Neural progenitor cell (in vitro differentiated cells): ENCODE measurements at regions not wholly inside any gene's neighbourhood (a gene's known extent, or its start where the extent isn't known, plus 50 kb on each side); places are given as distances from the start of the nearest gene placed in this dataset.

ENCODE experiments used
- DNase-seq: peaks from one replicate; pipeline ENCODE4 v3.0.0-alpha.2; 2016; ENCODE audit warnings: low spot score
- H2AFZ ChIP-seq: fragments of 200-600 bp; sonication (generic); replicated peaks from 2 replicates; pipeline ENCODE4 v1.6.1; 2016; ENCODE audit warnings: antibody characterized with exemption
- H3F3A ChIP-seq: fragments of 200-600 bp; sonication (generic); 2 replicates; pipeline ENCODE4 v1.6.1; 2016; ENCODE audit warnings: antibody characterized with exemption, low read depth
- H3K27ac ChIP-seq: fragments of 200-600 bp; sonication (generic); 2 replicates; pipeline ENCODE4 v1.5.1; 2016; ENCODE audit warnings: mild to moderate bottlenecking
- H3K27me3 ChIP-seq: fragments of 200-600 bp; sonication (generic); 2 replicates; pipeline ENCODE4 v1.6.1; 2016; ENCODE audit warnings: mild to moderate bottlenecking, moderate library complexity
- H3K36me3 ChIP-seq: fragments of 200-600 bp; sonication (generic); 2 replicates; pipeline ENCODE4 v1.5.1; 2016
- H3K4me1 ChIP-seq: fragments of 200-600 bp; sonication (generic); 2 replicates; pipeline ENCODE4 v1.6.1; 2016; ENCODE audit warnings: mixed run types
- H3K4me2 ChIP-seq: fragments of 200-600 bp; sonication (generic); 2 replicates; pipeline ENCODE4 v1.6.1; 2016
- H3K4me3 ChIP-seq: fragments of 200-600 bp; sonication (generic); 2 replicates; pipeline ENCODE4 v1.5.1; 2016
- H3K79me2 ChIP-seq: fragments of 200-600 bp; sonication (generic); 2 replicates; pipeline ENCODE4 v1.6.1; 2016; ENCODE audit warnings: low read depth
- H3K9ac ChIP-seq: fragments of 200-600 bp; sonication (generic); 2 replicates; pipeline ENCODE4 v1.6.1; 2016
- H3K9me3 ChIP-seq: fragments of 200-600 bp; sonication (generic); 2 replicates; pipeline ENCODE4 v1.5.1; 2016; ENCODE audit warnings: low read depth
- H4K20me1 ChIP-seq: fragments of 200-600 bp; sonication (generic); 2 replicates; pipeline ENCODE4 v1.6.1; 2016; ENCODE audit warnings: low read depth
- H3K27ac Mint-ChIP-seq: 3 replicates; pipeline ENCODE4 v1.8.0; 2021; ENCODE audit warnings: mixed read lengths
- H3K27me3 Mint-ChIP-seq: 2 replicates; pipeline ENCODE4 v1.8.0; 2022; ENCODE audit warnings: low read depth, mild to moderate bottlenecking, inconsistent platforms, moderate library complexity, mixed read lengths; ENCODE audit not compliant: insufficient read depth
- H3K36me3 Mint-ChIP-seq: 3 replicates; pipeline ENCODE4 v1.8.0; 2021; ENCODE audit warnings: mixed read lengths
- H3K4me1 Mint-ChIP-seq: 3 replicates; pipeline ENCODE4 v1.8.0; 2021; ENCODE audit warnings: mixed read lengths
- H3K4me3 Mint-ChIP-seq: 3 replicates; pipeline ENCODE4 v1.8.0; 2021; ENCODE audit warnings: mild to moderate bottlenecking, moderate library complexity, mixed read lengths
- H3K9me3 Mint-ChIP-seq: 3 replicates; pipeline ENCODE4 v1.8.0; 2020; ENCODE audit warnings: mixed read lengths
- EZH2 ChIP-seq: fragments of 200-600 bp; sonication (generic); IDR thresholded peaks from 2 replicates; pipeline ENCODE4 v1.6.1; 2017; ENCODE audit warnings: antibody characterized with exemption, mild to moderate bottlenecking, moderate library complexity
- EZH2phosphoT487 ChIP-seq: fragments of 200-600 bp; sonication (generic); IDR thresholded peaks from 2 replicates; pipeline ENCODE4 v1.6.1; 2017; ENCODE audit warnings: antibody characterized with exemption
- TF ChIP-seq, protein P1 (sequence below): fragments of 200-600 bp; sonication (generic); IDR thresholded peaks from 2 replicates; pipeline ENCODE4 v1.5.1; 2017; ENCODE audit warnings: antibody characterized with exemption, mild to moderate bottlenecking

DNA sequence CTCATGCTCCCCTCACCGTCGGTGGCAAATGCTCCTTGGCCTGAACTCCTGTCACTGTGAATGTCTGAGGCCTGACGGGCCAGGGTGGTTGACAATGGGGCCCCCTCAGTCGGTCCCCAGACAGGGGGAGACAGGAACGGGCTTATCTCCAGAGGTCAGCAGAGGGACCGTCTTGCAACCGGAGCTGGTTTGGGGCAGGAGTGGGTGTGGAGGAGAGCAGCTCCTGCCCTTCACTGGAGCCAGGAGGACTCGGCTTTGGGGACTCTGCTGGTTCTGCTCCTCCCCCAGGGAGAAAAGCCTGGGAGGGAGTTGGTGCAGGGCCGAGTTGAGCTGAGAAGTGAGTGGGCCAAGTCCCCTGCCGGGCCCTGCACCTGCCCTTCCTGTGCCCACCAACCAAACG, 354.4 kb downstream of the BRD1 start:
- no peak for DNase-seq
- H3K27me3 Mint-ChIP-seq: peaks cover 8% of the 10 kb centered on the region
- H3K9me3 ChIP-seq: no peaks in the 10 kb centered on the region

GRCh38 chr22:49470741-49471503, 356.8 kb downstream of the BRD1 start:
- TF ChIP-seq, protein P1, sequence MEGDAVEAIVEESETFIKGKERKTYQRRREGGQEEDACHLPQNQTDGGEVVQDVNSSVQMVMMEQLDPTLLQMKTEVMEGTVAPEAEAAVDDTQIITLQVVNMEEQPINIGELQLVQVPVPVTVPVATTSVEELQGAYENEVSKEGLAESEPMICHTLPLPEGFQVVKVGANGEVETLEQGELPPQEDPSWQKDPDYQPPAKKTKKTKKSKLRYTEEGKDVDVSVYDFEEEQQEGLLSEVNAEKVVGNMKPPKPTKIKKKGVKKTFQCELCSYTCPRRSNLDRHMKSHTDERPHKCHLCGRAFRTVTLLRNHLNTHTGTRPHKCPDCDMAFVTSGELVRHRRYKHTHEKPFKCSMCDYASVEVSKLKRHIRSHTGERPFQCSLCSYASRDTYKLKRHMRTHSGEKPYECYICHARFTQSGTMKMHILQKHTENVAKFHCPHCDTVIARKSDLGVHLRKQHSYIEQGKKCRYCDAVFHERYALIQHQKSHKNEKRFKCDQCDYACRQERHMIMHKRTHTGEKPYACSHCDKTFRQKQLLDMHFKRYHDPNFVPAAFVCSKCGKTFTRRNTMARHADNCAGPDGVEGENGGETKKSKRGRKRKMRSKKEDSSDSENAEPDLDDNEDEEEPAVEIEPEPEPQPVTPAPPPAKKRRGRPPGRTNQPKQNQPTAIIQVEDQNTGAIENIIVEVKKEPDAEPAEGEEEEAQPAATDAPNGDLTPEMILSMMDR: no peak
- TF ChIP-seq EZH2: no peak
- no peak for TF ChIP-seq EZH2phosphoT487
- Histone ChIP-seq H3K27me3 (no peaks in the 10 kb centered on the region), H3K27ac (no peak overlapping the region), H3K79me2 (no peaks in the 10 kb centered on the region), H3K4me3 (no peak overlapping the region), H3K36me3 (no peaks in the 10 kb centered on the region), H3K4me1 (peaks cover 14% of the 10 kb centered on the region), H2AFZ (no peak overlapping the region), H3K9me3 (no peaks in the 10 kb centered on the region), H3K4me2 (no peak overlapping the region), H4K20me1 (no peaks in the 10 kb centered on the region), H3K9ac (no peak overlapping the region), H3F3A (no peaks in the 10 kb centered on the region)
- Mint-ChIP-seq H3K27ac (no peak overlapping the region), H3K4me3 (no peak overlapping the region), H3K9me3 (no peaks in the 10 kb centered on the region), H3K27me3 (peaks cover 10% of the 10 kb centered on the region), H3K36me3 (no peaks in the 10 kb centered on the region), H3K4me1 (peaks cover 29% of the 10 kb centered on the region)
- DNase-seq: no peak

More for the DNA sequence above, 354.4 kb downstream of the BRD1 start:
- Histone ChIP-seq H3F3A (no peaks in the 10 kb centered on the region), H3K9ac (no peak overlapping the region), H3K79me2 (no peaks in the 10 kb centered on the region), H2AFZ (no peak overlapping the region), H4K20me1 (no peaks in the 10 kb centered on the region), H3K4me1 (peaks cover 12% of the 10 kb centered on the region), H3K27ac (no peak overlapping the region), H3K4me3 (no peak overlapping the region), H3K36me3 (no peaks in the 10 kb centered on the region), H3K4me2 (no peak overlapping the region), H3K27me3 (no peaks in the 10 kb centered on the region)
- Mint-ChIP-seq H3K36me3 (no peaks in the 10 kb centered on the region), H3K4me1 (peaks cover 15% of the 10 kb centered on the region), H3K9me3 (peaks cover 11% of the 10 kb centered on the region), H3K4me3 (no peak overlapping the region), H3K27ac (no peak overlapping the region)
- no peak for TF ChIP-seq EZH2
- no peak for TF ChIP-seq EZH2phosphoT487
- TF ChIP-seq, protein P1: no peak

GRCh38 chr22:49469896-49470740, 357.6 kb downstream of the BRD1 start:
- Histone ChIP-seq H3K9ac (no peak overlapping the region), H4K20me1 (no peaks in the 10 kb centered on the region), H3K27me3 (no peaks in the 10 kb centered on the region), H3K4me2 (no peak overlapping the region), H3K27ac (no peak overlapping the region), H3K79me2 (no peaks in the 10 kb centered on the region), H3K9me3 (no peaks in the 10 kb centered on the region), H3K36me3 (no peaks in the 10 kb centered on the region), H3K4me3 (no peak overlapping the region), H3F3A (no peaks in the 10 kb centered on the region), H3K4me1 (peaks cover 12% of the 10 kb centered on the region), H2AFZ (no peak overlapping the region)
- TF ChIP-seq, protein P1: no peak
- TF ChIP-seq EZH2phosphoT487 (no peak), EZH2 (no peak)
- peaks cover 11% of the 10 kb centered on the region for H3K27me3 Mint-ChIP-seq
- no peak for DNase-seq
- no peaks in the 10 kb centered on the region for H3K9me3 Mint-ChIP-seq
- H3K36me3 Mint-ChIP-seq: no peaks in the 10 kb centered on the region
- peak overlapping the region; percentile 39 for H3K27ac Mint-ChIP-seq
- no peak overlapping the region for H3K4me3 Mint-ChIP-seq
- peaks cover 29% of the 10 kb centered on the region for H3K4me1 Mint-ChIP-seq
